Karpas-422 (cell line): ENCODE measurements at regions not wholly inside any gene's neighbourhood (a gene's known extent, or its start where the extent isn't known, plus 50 kb on each side); places are given as distances from the start of the nearest gene placed in this dataset.

Experiments
- DNase-seq: peaks from one replicate; pipeline ENCODE4 v3.0.0-alpha.2; 2015
- H2AFZ ChIP-seq: fragments of 200-600 bp; sonication (generic); 2 replicates; pipeline ENCODE4 v1.6.1; 2014; ENCODE audit warnings: antibody characterized with exemption, low read length, mixed read lengths
- H3K27ac ChIP-seq: fragments of 200-600 bp; sonication (generic); 2 replicates; pipeline ENCODE4 v1.5.1; 2014; ENCODE audit warnings: mild to moderate bottlenecking, low read length, moderate library complexity
- H3K27me3 ChIP-seq: fragments of 200-600 bp; sonication (generic); 2 replicates; pipeline ENCODE4 v1.6.1; 2014; ENCODE audit warnings: low read length, mixed read lengths
- H3K36me3 ChIP-seq: fragments of 200-600 bp; sonication (generic); 2 replicates; pipeline ENCODE4 v1.6.1; 2014; ENCODE audit warnings: low read length, mixed read lengths; ENCODE audit not compliant: insufficient read depth
- H3K4me1 ChIP-seq: fragments of 200-600 bp; sonication (generic); 2 replicates; pipeline ENCODE4 v1.6.1; 2014; ENCODE audit warnings: mild to moderate bottlenecking, low read length, mixed read lengths
- H3K4me2 ChIP-seq: fragments of 200-600 bp; sonication (generic); 2 replicates; pipeline ENCODE4 v1.6.1; 2014; ENCODE audit warnings: low read length, low read depth, mild to moderate bottlenecking; ENCODE audit not compliant: poor library complexity, severe bottlenecking
- H3K4me3 ChIP-seq: fragments of 200-600 bp; sonication (generic); 2 replicates; pipeline ENCODE4 v1.5.1; 2014; ENCODE audit warnings: mild to moderate bottlenecking, antibody characterized with exemption, low read length, mixed read lengths
- H3K79me2 ChIP-seq: fragments of 200-600 bp; sonication (generic); 2 replicates; pipeline ENCODE4 v1.6.1; 2014; ENCODE audit warnings: mild to moderate bottlenecking, low read length, mixed read lengths
- H3K9ac ChIP-seq: fragments of 200-600 bp; sonication (generic); 2 replicates; pipeline ENCODE4 v1.6.0; 2014; ENCODE audit warnings: low read length
- H3K9me2 ChIP-seq: fragments of 200-600 bp; sonication (generic), shearing (Covaris generic); replicated peaks from 2 replicates; pipeline ENCODE4 v1.6.0; 2014; ENCODE audit warnings: mild to moderate bottlenecking, low read length, moderate library complexity; ENCODE audit not compliant: insufficient read depth
- H3K9me3 ChIP-seq: fragments of 300-700, 200-600 bp; sonication (generic); 2 replicates; pipeline ENCODE4 v1.6.1; 2014; ENCODE audit warnings: low read length, mixed read lengths
- H4K20me1 ChIP-seq: fragments of 200-600 bp; sonication (generic); 2 replicates; pipeline ENCODE4 v1.6.1; 2014; ENCODE audit warnings: mild to moderate bottlenecking, antibody characterized with exemption, low read length, low read depth; ENCODE audit not compliant: insufficient read depth

- no peaks in the 10 kb centered on the region for H3K27me3 ChIP-seq
Measured at GRCh38 chr19:28940751-28941500, 272.0 kb downstream of the UQCRFS1 start.

GRCh38 chr19:28939236-28939635 is 273.7 kb downstream of the UQCRFS1 start:
- Histone ChIP-seq H3K27me3 (no peaks in the 10 kb centered on the region), H2AFZ (no peak overlapping the region), H3K4me1 (no peaks in the 10 kb centered on the region), H3K9me3 (no peaks in the 10 kb centered on the region), H3K79me2 (no peaks in the 10 kb centered on the region), H3K4me2 (no peak overlapping the region), H4K20me1 (no peaks in the 10 kb centered on the region), H3K9ac (no peak overlapping the region), H3K9me2 (no peaks in the 10 kb centered on the region), H3K4me3 (no peak overlapping the region), H3K27ac (no peak overlapping the region), H3K36me3 (no peaks in the 10 kb centered on the region)
- no peak for DNase-seq

More at GRCh38 chr19:28940751-28941500, 272.0 kb downstream of the UQCRFS1 start:
- Histone ChIP-seq H3K4me2 (no peak overlapping the region), H3K27ac (no peak overlapping the region), H3K79me2 (no peaks in the 10 kb centered on the region), H3K9me2 (no peaks in the 10 kb centered on the region), H3K9ac (no peak overlapping the region), H2AFZ (no peak overlapping the region), H3K4me3 (no peak overlapping the region), H4K20me1 (no peaks in the 10 kb centered on the region), H3K36me3 (no peaks in the 10 kb centered on the region), H3K9me3 (no peaks in the 10 kb centered on the region), H3K4me1 (no peaks in the 10 kb centered on the region)
- no peak for DNase-seq

DNA sequence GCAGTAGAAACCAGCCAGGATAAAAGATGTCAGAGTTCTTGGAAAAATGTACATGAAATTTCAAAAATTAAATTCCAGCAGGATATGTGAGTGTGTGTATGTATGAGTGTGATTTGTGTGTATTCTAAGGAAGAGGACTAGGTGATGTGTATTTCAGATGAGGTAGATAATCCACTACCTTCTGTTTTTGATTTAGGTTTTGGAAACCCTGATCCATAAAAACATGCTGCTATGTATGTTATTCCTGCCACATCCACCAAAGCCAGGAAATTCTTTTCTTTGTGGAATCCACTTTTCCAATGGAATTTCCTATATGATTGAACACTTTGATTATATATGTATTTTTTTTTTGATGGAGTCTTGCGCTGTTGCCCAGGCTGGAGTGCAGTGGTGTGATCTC is 276.9 kb downstream of the UQCRFS1 start:
- no peaks in the 10 kb centered on the region for H4K20me1 ChIP-seq
- no peaks in the 10 kb centered on the region for H3K9me2 ChIP-seq
- H3K79me2 ChIP-seq: no peaks in the 10 kb centered on the region
- no peaks in the 10 kb centered on the region for H3K36me3 ChIP-seq
- H3K4me1 ChIP-seq: no peaks in the 10 kb centered on the region
- H2AFZ ChIP-seq: no peak overlapping the region
- no peak overlapping the region for H3K9ac ChIP-seq
- no peak overlapping the region for H3K4me2 ChIP-seq
- H3K27me3 ChIP-seq: no peaks in the 10 kb centered on the region
- DNase-seq: no peak
- H3K9me3 ChIP-seq: no peaks in the 10 kb centered on the region
- no peak overlapping the region for H3K4me3 ChIP-seq
- no peak overlapping the region for H3K27ac ChIP-seq

- no peaks in the 10 kb centered on the region for H3K9me3 ChIP-seq
- H3K4me3 ChIP-seq: no peak overlapping the region
- no peak overlapping the region for H3K9ac ChIP-seq
- H3K4me1 ChIP-seq: no peaks in the 10 kb centered on the region
- no peaks in the 10 kb centered on the region for H3K79me2 ChIP-seq
- H4K20me1 ChIP-seq: no peaks in the 10 kb centered on the region
- no peak overlapping the region for H2AFZ ChIP-seq
- no peaks in the 10 kb centered on the region for H3K36me3 ChIP-seq
- no peaks in the 10 kb centered on the region for H3K27me3 ChIP-seq
- no peak overlapping the region for H3K27ac ChIP-seq
- H3K9me2 ChIP-seq: no peaks in the 10 kb centered on the region
- no peak for DNase-seq
- H3K4me2 ChIP-seq: no peak overlapping the region
Measured at GRCh38 chr19:28934631-28935030, 278.3 kb downstream of the UQCRFS1 start.

DNA sequence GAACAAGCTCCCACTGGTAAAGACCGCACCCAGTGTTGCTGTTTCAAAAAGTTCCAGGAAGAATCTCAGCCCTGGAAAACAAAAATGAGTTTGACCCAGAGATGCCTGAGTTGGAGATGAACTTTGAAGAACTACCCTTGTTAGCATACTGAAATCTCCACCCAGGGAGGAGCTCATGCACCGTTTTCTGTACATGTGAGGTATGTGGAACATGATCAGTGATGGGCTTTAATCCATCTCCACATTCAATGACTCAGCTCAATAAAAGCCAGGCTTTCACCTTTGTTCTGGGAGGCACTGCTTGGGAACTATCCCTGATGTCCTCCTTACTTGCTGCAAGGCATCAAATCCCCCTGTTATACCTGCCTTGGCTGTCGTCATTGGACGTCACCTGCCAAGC is 279.9 kb downstream of the UQCRFS1 start:
- Histone ChIP-seq H3K4me2 (no peak overlapping the region), H3K4me1 (no peaks in the 10 kb centered on the region), H3K4me3 (no peak overlapping the region), H3K79me2 (no peaks in the 10 kb centered on the region), H3K27me3 (no peaks in the 10 kb centered on the region), H3K9ac (no peak overlapping the region), H4K20me1 (no peaks in the 10 kb centered on the region), H3K9me2 (no peaks in the 10 kb centered on the region), H3K36me3 (no peaks in the 10 kb centered on the region), H3K27ac (no peak overlapping the region), H3K9me3 (no peaks in the 10 kb centered on the region), H2AFZ (no peak overlapping the region)
- no peak for DNase-seq

- H3K27ac ChIP-seq: no peak overlapping the region
- no peaks in the 10 kb centered on the region for H3K36me3 ChIP-seq
- no peaks in the 10 kb centered on the region for H3K79me2 ChIP-seq
- H3K9me3 ChIP-seq: no peaks in the 10 kb centered on the region
- no peak overlapping the region for H2AFZ ChIP-seq
- no peak for DNase-seq
- no peaks in the 10 kb centered on the region for H3K4me1 ChIP-seq
- no peak overlapping the region for H3K4me3 ChIP-seq
- H3K9me2 ChIP-seq: no peaks in the 10 kb centered on the region
- no peaks in the 10 kb centered on the region for H4K20me1 ChIP-seq
- no peaks in the 10 kb centered on the region for H3K27me3 ChIP-seq
- H3K9ac ChIP-seq: no peak overlapping the region
- H3K4me2 ChIP-seq: no peak overlapping the region
Measured at GRCh38 chr19:28932446-28932845, 280.5 kb downstream of the UQCRFS1 start.

DNA sequence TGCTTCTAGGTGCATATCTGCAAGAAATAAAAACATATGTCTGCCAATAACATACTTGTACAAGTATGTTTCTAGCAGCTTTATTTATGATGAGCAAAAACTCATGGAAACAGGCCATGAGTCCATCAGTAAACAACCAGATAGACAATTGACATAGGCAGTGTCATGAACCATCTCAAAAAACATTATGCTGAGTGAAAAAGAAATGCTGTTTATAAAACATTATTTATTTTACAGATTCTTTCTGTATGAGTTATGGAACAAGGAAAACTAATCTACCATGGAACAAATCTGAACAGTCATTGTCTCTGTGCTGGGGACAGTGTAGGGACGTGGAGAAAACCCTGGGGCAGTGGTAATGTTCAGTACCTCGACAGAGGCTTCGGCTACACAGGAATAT is 283.9 kb downstream of the UQCRFS1 start:
- no peaks in the 10 kb centered on the region for H3K27me3 ChIP-seq
- no peak overlapping the region for H3K27ac ChIP-seq
- no peak overlapping the region for H2AFZ ChIP-seq
- H3K4me2 ChIP-seq: no peak overlapping the region
- no peaks in the 10 kb centered on the region for H4K20me1 ChIP-seq
- H3K9me2 ChIP-seq: no peaks in the 10 kb centered on the region
- no peaks in the 10 kb centered on the region for H3K9me3 ChIP-seq
- no peaks in the 10 kb centered on the region for H3K79me2 ChIP-seq
- no peak for DNase-seq
- no peaks in the 10 kb centered on the region for H3K36me3 ChIP-seq
- no peak overlapping the region for H3K9ac ChIP-seq
- no peak overlapping the region for H3K4me3 ChIP-seq
- H3K4me1 ChIP-seq: no peaks in the 10 kb centered on the region

DNA sequence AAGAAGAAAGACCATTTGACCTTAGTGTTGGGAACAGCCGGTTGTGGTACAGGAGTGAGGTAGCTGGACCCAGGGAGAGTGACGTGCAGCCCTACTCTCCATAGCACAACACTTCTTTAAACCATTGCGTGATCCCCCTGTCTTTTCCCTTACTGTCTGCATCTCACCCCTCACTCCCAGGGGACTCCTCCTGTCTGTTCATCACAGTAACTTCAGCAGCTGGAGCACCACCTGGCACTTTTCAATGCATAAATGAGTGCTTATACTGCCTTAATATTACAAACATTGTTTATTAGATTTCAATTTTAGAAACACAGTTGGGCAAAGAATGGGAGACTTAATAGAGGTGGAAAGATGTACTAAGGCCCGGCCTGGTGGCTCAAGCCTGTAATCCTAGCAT is 285.5 kb downstream of the UQCRFS1 start:
- Histone ChIP-seq H3K9me2 (no peaks in the 10 kb centered on the region), H3K27ac (no peak overlapping the region), H3K36me3 (no peaks in the 10 kb centered on the region), H3K79me2 (no peaks in the 10 kb centered on the region), H3K4me2 (no peak overlapping the region), H2AFZ (no peak overlapping the region), H3K4me3 (no peak overlapping the region), H3K4me1 (no peaks in the 10 kb centered on the region), H3K9me3 (no peaks in the 10 kb centered on the region), H3K9ac (no peak overlapping the region), H3K27me3 (no peaks in the 10 kb centered on the region), H4K20me1 (no peaks in the 10 kb centered on the region)
- no peak for DNase-seq
